ENCODE measurements at regions not wholly inside any gene's neighbourhood (a gene's known extent, or its start where the extent isn't known, plus 50 kb on each side); places are given as distances from the start of the nearest gene placed in this dataset.
"Not testable (repeated sequence)": the region's sequence is repeated elsewhere in the genome, so short reads cannot be mapped to it uniquely, and the experiment has no call there.

DNA sequence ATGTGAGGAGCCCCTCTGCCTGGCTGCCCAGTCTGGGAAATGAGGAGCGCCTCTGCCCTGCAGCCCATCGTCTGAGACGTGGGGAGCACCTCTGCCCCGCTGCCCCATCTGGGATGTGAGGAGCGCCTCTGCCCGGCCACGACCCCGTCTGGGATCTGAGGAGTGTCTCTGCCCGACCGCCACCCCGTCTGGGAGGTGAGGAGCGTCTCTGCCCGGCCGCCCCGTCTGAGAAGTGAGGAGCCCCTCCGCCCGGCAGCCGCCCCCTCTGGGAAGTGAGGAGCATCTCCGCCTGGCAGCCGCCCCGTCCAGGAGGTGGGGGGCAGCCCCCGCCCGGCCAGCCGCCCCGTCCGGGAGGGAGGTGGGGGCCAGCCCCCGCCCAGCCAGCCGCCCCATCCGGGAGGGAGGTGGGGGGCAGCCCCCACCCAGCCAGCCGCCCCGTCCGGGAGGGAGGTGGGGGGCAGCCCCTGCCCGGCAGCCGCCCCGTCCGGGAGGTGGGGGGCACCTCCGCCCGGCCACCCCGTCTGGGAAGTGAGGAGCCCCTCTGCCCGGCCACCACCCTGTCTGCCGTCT is 238.1 kb downstream of the FNDC1 start:
- not testable (repeated sequence) for DNase-seq (ENCODE audit: low read depth in 4 of 4, low spot score in 1 of 4)

DNA sequence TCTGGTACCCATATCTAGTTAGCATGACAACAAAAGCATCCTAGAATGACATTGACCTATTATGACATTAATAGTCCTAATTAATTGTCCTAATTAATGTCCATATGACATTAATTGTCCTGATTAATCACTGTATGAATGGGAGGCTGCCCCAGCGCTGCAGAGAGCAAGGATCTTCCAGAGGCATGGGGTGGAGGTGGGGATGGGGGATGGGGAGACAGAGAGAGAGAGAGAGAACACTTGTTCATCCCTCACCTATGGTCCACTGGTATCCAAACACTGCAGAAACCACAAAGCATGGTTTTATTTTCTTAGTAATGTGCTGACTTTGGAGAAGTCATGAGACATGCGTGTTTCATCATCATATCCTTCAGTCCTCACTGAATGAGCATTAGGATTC is 235.1 kb downstream of the FNDC1 start:
- no peak for DNase-seq (ENCODE audit: low read depth in 4 of 4, low spot score in 1 of 4)

DNA sequence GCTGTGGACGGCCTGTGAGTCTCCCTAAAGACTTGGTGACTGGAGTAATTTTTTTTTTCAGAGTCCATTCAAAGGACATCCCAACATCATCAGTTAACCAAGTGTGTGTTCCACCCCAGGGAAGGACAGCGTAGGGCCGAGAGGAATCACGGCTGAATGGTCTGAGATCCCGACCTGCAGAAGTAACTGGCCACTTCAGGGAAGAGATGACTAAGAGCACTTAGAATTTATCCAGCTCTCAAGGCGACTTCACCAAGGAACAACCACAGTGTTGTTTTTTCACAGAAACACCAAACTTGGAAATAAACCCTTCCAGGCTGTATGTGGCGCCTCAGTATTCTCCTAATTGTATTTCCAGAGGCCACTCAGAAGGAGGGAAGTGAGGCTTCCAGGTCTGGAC is 231.6 kb downstream of the FNDC1 start:
- no peak for DNase-seq (ENCODE audit: low read depth in 4 of 4, low spot score in 1 of 4)

DNA sequence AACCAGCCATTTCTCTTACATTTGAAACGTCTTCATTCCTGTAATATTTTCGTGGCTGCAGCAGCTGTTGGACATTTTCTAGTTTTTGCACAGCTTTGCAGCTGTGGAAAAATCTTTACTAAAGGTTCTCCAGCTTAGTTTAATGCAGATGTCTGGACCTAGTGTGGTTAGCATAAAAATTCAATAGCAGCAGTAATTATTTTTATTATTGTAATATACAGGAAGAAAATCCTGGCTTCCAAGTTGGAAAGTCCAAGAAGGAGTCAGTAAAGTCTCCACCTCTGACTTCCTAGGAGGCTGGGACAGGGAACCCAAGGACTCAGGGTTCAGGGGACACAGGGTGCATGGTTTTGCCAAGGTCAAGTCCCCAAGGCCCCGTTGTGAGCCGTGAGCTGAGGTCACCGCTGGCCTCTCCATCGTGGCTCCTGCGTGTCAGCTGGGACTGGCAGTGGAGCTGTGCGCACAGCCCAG is 230.6 kb downstream of the FNDC1 start:
- DNase-seq (ENCODE audit: low read depth in 4 of 4, low spot score in 1 of 4) = no peak

DNA sequence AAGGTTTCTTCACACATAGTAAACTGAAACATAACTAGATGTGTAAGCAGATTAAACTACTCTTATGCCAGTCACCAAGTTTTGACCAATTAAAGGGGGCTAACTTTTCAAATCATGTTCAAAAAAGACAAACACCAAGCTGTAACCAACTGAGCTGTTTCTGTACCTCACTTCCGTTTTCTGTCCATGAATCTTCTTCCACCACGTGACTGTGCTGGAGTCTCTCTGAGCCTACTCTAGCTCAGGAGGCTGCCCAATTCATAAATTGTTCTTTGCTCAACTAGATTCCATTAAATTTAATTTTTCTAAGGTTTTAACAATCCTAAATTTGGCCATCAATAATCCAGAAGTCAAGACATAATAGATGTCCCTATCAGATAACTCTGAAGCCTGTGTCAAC is 229.4 kb downstream of the FNDC1 start:
- no peak for DNase-seq (ENCODE audit: low read depth in 4 of 4, low spot score in 1 of 4)

DNA sequence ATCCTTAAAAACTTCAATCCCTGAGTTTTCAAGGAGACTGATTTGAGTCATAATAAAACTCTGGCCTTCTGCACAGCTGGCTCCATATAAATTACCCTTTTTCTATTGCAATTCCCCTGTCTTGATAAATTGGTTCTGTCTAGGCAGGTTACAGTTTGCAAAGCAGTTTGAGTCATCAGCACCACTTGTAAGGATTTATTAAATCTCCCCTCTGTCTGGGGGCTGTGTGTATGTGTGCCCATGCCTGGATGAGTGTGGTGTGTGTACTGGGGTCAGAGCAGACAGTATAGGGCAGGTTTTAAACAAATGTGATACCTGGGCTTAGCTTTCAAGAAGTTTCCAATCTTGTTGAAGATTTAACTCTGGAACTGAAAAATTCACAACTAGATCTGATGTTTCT is 228.6 kb downstream of the FNDC1 start:
- no peak for DNase-seq (ENCODE audit: low read depth in 4 of 4, low spot score in 1 of 4)

DNA sequence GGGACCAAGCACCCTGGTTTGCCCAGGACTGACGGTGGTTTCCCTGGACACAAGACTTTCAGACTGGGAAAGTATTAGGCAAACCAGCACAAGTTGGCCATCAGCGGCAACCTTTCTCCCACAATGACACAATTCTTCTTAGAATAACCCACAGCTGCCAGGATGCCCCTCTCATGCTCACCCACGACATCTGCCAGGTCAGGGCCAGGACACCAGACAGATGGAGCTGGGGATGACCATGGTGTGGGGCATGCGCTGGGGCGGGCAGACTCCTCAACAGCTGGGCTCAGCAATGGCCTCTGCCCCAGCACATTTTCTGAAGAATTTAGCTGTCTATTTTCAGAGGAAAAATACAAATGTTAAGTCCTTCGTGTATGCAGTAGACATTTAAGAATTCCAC is 226.4 kb downstream of the FNDC1 start:
- DNase-seq (ENCODE audit: low read depth in 4 of 4, low spot score in 1 of 4) = no peak

DNA sequence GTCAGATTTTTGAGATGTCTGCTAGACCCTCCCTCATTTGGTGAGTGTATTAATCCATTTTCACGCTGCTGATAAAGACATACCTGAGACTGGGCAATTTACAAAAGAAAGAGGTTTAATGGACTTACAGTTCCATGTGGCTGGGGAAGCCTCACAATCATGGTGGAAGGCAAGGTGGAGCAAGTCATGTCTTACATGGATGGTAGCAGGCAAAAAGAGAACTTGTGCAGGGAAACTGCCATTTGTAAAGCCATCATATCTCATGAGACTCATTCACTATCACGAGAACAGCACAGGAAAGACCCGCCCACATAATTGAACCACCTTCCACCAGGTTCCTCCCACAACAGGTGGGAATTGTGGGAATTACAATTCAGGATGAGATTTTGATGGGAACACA is 223.5 kb downstream of the FNDC1 start:
- not testable (repeated sequence) for DNase-seq (ENCODE audit: low read depth in 4 of 4, low spot score in 1 of 4)

DNA sequence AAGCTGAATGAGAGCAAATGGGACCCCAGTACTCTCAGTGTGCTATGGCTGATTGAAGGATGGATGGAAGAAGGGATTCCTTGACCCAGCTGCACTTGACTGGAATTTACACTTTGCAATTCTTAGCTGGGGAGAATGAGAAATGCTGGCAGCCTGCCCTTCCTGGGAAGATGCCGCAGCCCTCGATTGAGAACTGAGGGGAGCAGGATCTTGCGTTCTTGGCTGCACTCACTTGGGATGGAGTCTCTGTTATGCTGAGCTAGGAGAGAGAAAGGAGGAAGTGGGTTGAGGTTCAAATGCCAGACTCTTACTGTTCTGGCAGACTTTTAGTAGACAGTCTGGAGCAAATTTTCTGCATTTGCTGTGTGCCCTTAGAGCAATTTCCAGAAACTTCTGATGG is 221.2 kb downstream of the FNDC1 start:
- no peak for DNase-seq (ENCODE audit: low read depth in 4 of 4, low spot score in 1 of 4)

DNA sequence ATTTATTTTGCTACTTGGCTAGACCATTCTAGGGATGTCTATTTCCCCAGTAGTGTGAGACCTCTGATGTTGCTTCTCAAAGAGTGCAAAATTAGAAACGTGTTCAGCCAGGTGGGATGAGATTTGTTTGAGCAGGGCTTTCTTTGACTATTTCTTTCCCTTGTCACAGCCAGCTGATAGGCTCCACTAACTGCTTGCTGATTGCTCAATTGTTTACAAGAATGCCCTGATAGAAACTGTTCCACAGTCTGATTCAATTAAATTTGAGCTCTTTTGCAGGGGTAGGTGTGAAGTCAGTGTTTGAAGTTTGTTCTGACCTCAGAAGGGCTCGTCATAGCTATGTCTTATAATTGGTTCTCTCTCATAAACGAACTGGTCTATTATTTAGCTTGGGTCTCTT is 220.5 kb downstream of the FNDC1 start:
- no peak for DNase-seq (ENCODE audit: low read depth in 4 of 4, low spot score in 1 of 4)

DNA sequence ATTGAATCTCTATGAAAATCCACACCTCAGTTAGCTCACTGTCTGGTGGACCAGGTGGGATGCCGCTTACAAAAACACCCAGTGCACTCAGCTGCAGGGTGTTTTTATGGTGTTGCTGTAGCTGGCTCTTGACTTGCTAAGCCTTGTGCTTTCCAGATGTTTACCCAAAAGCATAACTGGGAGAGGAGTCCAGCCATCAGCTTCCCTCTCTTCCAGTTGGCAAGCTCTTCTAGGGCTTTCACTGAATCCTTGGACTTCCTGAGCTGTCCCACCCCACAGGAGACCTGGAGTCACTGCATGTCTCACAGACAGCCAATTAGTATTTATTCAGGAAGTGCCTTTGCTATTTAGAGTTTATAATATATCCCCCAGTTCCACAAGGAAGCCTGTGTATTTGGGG is 210.9 kb downstream of the FNDC1 start:
- DNase-seq (ENCODE audit: low read depth in 4 of 4, low spot score in 1 of 4) = no peak

DNA sequence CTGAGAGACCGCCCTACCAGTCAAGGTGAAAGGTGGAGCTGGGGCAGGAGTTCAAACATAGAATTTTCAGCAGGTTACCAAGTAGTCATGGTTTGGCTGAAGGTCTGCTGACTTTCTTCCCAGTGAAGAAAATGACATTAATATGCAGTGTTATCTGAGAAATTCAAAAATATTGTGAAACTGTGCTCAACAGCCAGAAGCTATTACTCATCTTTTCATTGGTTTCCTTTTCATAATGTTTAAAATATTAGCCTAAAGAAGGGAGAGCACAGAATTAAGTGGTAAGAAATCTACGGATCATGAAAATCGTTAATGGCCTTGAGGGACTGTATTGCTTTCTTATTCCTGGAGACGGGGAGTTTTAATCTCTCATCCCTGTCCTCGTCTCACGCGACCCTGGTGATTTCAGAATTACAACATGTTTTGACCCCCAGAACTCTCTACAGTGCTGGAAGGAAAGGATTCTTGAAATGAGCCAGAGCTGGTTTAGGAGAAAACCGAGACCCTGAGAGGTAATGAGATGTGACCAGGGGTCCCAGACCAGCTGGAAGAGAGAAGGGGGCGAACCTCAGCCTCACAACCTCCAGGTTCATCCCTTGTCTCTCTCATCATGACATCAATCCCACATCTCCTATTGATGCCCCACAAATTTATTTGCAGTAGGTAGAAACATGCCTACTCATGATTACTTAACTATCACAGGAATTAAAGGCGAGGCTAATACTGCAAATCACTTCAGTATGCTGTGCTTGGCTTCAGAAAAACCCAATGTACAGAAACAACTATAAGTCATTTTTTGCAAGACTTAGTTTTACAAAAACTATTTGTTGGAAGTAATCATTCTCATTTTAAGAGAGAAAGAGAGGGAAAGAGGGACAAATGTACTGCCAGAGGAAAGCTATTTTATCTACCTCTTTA is 209.5 kb downstream of the FNDC1 start:
- DNase-seq (ENCODE audit: low read depth in 4 of 4, low spot score in 1 of 4) = no peak

DNA sequence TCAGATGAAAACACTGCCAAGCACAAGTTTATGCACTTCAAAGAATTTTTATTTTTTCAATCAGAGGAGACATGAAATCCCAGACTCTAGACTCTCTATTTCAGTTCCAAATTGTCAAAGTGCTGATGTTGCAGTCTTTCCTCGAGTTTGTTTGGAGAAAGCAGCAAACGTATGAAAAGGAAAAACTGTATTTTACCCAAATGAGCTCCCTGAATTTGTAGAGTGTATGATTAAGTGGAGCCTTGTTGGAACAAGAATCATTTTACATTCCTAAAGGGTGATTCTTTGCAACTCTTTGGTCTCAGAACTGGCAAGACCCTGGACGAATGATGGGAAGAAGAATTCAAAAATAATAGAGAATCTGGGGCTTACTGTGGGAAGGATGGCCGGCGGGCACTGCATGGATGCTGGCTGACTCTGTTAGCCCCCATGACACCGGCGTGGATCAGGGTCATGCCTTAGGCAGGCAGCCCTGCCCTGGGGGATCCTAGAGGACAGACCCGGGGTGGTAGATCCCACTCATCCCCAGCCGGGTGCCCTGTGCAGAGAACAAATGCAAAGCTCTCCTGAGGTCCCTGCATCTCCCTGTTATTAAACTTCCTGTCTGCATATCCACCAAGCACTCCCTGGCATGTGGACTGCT is 207.4 kb downstream of the FNDC1 start:
- DNase-seq (ENCODE audit: low read depth in 4 of 4, low spot score in 1 of 4) = no peak

DNA sequence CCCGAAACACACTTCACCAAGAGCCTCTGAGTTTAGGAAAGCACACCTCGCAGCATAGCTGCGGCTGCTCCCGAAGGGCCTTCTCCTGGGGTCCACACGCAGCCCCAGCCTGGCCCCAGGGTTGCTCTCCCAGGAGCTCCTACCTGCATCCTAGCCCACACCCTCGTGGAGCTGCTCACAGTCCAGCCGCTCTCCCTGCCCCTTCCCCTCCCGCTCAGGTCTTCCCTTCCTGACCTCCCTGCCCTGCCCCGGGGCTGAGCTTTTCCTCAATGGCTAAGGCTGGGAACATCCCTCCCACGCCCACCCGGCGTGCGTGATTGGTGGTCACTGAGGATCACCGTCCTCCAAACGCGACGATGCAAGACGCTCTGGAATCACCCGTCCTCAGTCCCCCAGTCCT is 205.8 kb downstream of the FNDC1 start:
- no peak for DNase-seq (ENCODE audit: low read depth in 4 of 4, low spot score in 1 of 4)

DNA sequence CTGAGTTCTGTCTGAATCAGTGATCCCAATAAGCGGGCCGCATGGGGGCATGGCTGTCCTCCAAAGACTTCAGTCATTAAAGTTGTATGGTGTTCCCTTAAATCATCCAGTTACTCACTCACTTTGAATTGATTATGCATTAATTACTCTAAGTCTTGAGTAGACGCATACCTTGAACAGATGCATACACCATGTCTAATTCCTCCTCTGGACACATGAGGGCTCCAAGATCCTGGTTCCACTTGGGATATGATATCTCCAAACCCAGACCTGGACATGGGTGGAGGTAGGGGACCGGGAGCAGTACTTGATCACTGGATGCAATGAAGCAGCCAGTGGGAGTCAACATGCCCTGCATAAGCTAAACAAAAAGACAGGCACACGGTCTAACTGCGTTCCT is 204.5 kb downstream of the FNDC1 start:
- no peak for DNase-seq (ENCODE audit: low read depth in 4 of 4, low spot score in 1 of 4)

DNA sequence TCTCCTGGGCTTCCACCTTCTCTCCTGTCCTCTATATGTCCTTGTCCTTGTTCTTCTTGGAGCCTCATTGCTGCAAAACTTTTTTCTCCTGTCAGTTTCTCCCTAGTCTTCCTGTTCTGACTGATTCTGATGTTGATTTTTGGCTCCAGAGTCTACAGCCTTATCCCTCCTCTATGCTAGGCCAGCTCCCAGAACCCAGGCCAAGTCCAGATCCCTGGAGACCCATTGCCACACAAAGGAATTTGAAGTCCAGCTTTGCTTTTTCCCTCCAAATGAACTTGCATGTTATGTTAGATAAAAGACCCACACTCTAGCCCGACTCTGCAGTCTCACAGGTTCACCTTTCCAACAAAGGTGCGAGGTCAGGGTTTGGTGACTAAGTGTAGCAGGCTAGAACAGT is 203.1 kb downstream of the FNDC1 start:
- no peak for DNase-seq (ENCODE audit: low read depth in 4 of 4, low spot score in 1 of 4)

DNA sequence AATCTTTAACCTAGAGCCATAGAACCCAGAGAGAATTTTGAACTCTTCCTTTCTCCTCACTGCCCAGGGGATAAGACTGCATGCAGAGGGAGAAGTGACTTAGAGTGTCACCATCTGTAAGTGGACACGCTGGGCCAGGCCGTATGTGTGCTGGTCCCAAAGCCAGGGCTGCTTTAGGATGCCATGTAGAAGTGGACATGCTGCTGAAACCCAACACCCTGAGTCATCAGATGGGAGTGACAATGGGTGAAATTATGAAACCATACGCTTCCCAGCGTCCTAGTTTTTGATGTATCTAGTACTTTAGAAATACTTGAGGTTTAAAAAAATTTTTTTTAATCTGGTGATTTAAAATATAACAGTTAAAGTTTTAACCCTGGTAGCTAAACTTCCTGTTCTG is 191.1 kb downstream of the FNDC1 start:
- no peak for DNase-seq (ENCODE audit: low read depth in 4 of 4, low spot score in 1 of 4)

DNA sequence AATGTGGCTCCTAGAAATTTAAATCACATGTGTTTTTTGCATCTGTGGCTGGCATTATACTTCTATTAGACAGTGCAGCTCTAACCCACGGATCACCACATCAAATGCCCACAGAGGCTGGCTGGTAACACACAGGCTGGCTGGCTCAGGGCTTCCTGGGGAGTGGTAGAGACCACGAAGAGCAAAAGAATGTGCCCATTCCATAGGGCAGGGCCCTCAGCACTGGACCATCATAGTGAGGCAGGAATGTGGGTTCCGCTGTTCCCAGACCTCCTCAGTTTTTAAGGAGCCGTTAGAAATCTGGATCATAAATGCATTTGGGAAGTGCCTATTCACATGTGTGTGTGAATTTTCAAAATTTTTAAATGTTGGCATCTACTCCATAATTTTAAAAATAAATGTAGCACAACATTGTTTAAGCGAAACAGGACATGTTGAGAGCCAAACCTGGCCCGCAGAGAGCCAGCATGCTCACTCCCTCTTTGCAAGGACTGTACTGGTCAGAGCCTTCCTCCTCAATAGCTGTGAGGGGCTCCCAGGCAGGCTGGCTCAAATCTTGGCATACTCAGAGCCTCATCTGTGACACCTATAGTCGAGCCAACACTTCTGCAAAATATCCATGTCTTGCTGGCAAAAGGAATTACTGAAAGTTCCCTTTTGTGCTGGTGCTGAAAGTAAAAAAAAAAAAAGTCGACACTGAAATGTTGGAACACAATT is 190.5 kb downstream of the FNDC1 start:
- no peak for DNase-seq (ENCODE audit: low read depth in 4 of 4, low spot score in 1 of 4)

DNA sequence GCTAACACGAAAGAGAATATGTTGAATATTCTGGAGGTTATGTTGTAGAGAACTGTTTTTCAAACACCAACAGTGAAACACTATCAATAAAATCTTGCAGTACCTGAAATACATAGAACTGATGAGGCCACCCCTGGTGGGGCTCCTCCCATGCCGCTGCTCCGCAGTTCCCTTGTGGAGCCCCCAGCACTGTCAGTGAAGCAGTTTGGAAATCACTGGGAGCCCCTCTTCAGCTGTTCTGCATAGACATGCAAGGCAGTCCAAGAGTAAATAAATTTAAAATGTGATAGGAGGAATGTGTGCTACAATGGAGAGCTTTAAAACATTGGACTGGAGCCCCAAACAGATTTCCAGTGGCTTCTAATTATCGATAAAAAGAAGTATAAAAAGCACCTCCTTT is 189.4 kb downstream of the FNDC1 start:
- no peak for DNase-seq (ENCODE audit: low read depth in 4 of 4, low spot score in 1 of 4)

DNA sequence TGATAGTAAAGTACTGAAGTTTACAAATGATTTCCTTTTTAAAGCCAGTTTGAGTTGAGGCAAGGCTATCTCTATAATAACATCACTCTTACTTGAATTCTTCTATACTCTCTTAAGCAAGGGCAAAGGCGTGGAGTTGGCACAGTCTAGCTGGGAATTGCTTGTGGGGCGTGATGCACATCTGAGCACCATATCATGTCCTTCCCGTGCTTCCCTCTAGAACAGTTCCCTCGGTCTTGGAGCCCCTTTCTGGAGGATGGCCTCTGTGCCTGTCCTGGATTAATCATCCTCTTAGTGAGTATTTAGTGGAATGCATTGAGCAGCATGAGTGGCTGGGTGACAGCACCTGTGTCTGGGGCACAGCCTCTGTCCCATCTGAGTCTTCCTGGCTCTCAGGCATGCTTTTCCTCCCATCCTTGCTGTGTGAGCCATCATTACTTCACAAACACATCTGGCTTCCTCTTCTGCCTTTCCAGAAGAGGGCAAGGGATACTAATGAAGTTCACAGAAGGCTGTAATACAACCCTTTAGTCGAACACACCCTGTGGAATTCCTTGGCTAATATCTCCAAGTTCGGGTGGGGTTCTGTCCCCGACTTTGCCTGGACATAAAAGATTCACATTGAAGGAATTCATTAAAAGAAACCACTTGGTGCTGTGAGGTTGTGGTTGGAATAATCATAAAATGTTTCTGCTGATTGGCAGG is 188.2 kb downstream of the FNDC1 start:
- no peak for DNase-seq (ENCODE audit: low read depth in 4 of 4, low spot score in 1 of 4)

DNA sequence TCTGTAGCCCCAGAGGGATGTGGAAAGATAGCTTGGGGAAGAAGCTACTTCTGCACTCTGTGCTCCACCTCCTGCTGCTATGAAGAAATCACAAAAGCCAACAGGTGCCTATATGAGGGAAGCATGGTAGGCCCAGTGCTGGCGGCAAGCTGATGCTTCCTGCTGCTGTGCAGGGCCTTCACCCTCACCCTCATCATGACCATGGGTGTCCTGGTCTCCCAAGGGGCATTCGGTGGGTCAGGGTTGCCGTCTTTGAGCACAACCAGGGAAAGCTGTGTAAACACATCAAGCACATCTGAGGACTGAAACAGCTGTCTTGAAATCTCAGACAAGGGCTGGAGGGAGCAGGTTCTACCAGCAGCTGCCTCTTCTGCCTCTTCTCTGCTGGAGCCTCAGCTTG is 184.0 kb downstream of the FNDC1 start:
- no peak for DNase-seq (ENCODE audit: low read depth in 4 of 4, low spot score in 1 of 4)
